KBM-7 (cell line): ENCODE measurements at regions not wholly inside any gene's neighbourhood (a gene's known extent, or its start where the extent isn't known, plus 50 kb on each side); places are given as distances from the start of the nearest gene placed in this dataset.
"Not testable (repeated sequence)": the region's sequence is repeated elsewhere in the genome, so short reads cannot be mapped to it uniquely, and the experiment has no call there.

Experiments used
- DNase-seq: peaks from one replicate; pipeline ENCODE4 v3.0.0-alpha.2; 2015
- in situ Hi-C: fragments of 300-500 bp; cut with MboI; formaldehyde crosslinking; loops from 2 replicates; pipeline ENCODE4 v1.14.3; 2020; ENCODE audit warnings: low sequenced_read_pairs, low pct_unique_long_range_greater_than_20kb, mixed read lengths

GRCh38 chr2:76697439-76697838 is 824.7 kb downstream of the LRRTM4 start:
- in situ Hi-C loops, DNase-seq: not testable (repeated sequence)

- in situ Hi-C loops, result no loop called here
- DNase-seq, result no peak
These were observed 829.3 kb downstream of the LRRTM4 start for GRCh38 chr2:76692908-76693307.

- DNase-seq, result no peak
- in situ Hi-C loops, result no loop called here
These were observed 833.4 kb downstream of the LRRTM4 start for GRCh38 chr2:76688732-76689131.

GRCh38 chr2:76687923-76688322 is 834.3 kb downstream of the LRRTM4 start:
- no peak for DNase-seq
- in situ Hi-C loops, result no loop called here

- DNase-seq, result no peak
- in situ Hi-C loops, result no loop called here
These were observed 837.4 kb downstream of the LRRTM4 start for GRCh38 chr2:76684756-76685155.

- no peak for DNase-seq
- in situ Hi-C loops, result no loop called here
These were observed 843.2 kb downstream of the LRRTM4 start for GRCh38 chr2:76679025-76679396.

- DNase-seq, result no peak
- in situ Hi-C loops, result no loop called here
These were observed 843.7 kb downstream of the LRRTM4 start for GRCh38 chr2:76678383-76679024.

- no peak for DNase-seq
- in situ Hi-C loops, result no loop called here
These were observed 847.0 kb downstream of the LRRTM4 start for GRCh38 chr2:76675212-76675611.

GRCh38 chr2:76672798-76673197 is 849.4 kb downstream of the LRRTM4 start:
- in situ Hi-C loops, result no loop called here
- DNase-seq, result no peak

GRCh38 chr2:76669966-76670465 is 852.2 kb downstream of the LRRTM4 start:
- DNase-seq, result no peak
- in situ Hi-C loops, result no loop called here

- DNase-seq, result no peak
These were observed 853.9 kb downstream of the LRRTM4 start for GRCh38 chr2:76668279-76668678.

GRCh38 chr2:76667821-76668271 is 854.3 kb downstream of the LRRTM4 start:
- in situ Hi-C loops, result no loop called here
- DNase-seq, result no peak

More at GRCh38 chr2:76668279-76668678, 853.9 kb downstream of the LRRTM4 start:
- in situ Hi-C loops, result no loop called here

- no peak for DNase-seq
- in situ Hi-C loops, result no loop called here
These were observed 880.0 kb downstream of the LRRTM4 start for GRCh38 chr2:76642129-76642528.

GRCh38 chr2:76641506-76641905 is 880.7 kb downstream of the LRRTM4 start:
- in situ Hi-C loops, result no loop called here

GRCh38 chr2:76640905-76641304 is 881.3 kb downstream of the LRRTM4 start:
- no peak for DNase-seq
- in situ Hi-C loops, result no loop called here

More at GRCh38 chr2:76641506-76641905, 880.7 kb downstream of the LRRTM4 start:
- DNase-seq, result no peak

- DNase-seq, result no peak
- in situ Hi-C loops, result no loop called here
These were observed 883.0 kb downstream of the LRRTM4 start for GRCh38 chr2:76639171-76639680.

- no peak for DNase-seq
- in situ Hi-C loops, result no loop called here
These were observed 888.8 kb downstream of the LRRTM4 start for GRCh38 chr2:76633276-76633921.

GRCh38 chr2:76625101-76625500 is 897.1 kb downstream of the LRRTM4 start:
- in situ Hi-C loops, result no loop called here
- no peak for DNase-seq

GRCh38 chr2:76613330-76613729 is 902.6 kb upstream of the GCFC2 start:
- in situ Hi-C loops, result no loop called here
- no peak for DNase-seq

- DNase-seq, result no peak
- in situ Hi-C loops, result no loop called here
These were observed 902.0 kb upstream of the GCFC2 start for GRCh38 chr2:76612764-76613163.
